Transverse colon (tissue), 4 donors: ENCODE measurements at regions not wholly inside any gene's neighbourhood (a gene's known extent, or its start where the extent isn't known, plus 50 kb on each side); places are given as distances from the start of the nearest gene placed in this dataset.

ENCODE experiments used
- POLR2A ChIP-seq: fragments of 450-650 bp; IDR thresholded peaks from one replicate; pipeline ENCODE4 v1.6.1; 2016; ENCODE audit warnings: antibody characterized with exemption, mild to moderate bottlenecking, moderate library complexity
- POLR2AphosphoS5 ChIP-seq, 3 donors: sonication (generic); formaldehyde crosslinking; IDR thresholded peaks; one replicate each; pipeline ENCODE4 v1.6.1; 2016; ENCODE audit warnings: antibody characterized with exemption in 3 of 3
- TF ChIP-seq, protein P1 (sequence below), 5 experiments: fragments of 200-600 bp in 3 of 5; fragments of 450-650 bp in 2 of 5; sonication (generic) in 3 of 5; IDR thresholded peaks; 1 replicate in 2 of 5; 2 replicates in 3 of 5; pipeline ENCODE4 v1.5.1; 2016 to 2017; ENCODE audit warnings: antibody characterized with exemption in 5 of 5, inconsistent platforms in 3 of 5, mild to moderate bottlenecking in 2 of 5, moderate library complexity in 1 of 5

GRCh38 chr2:128690869-128691268 lies 372.2 kb upstream of the HS6ST1 start:
- no peak for TF ChIP-seq POLR2A
- TF ChIP-seq POLR2AphosphoS5 (IDR thresholded peaks at IDR 0.05), result no peak
- TF ChIP-seq, protein P1, sequence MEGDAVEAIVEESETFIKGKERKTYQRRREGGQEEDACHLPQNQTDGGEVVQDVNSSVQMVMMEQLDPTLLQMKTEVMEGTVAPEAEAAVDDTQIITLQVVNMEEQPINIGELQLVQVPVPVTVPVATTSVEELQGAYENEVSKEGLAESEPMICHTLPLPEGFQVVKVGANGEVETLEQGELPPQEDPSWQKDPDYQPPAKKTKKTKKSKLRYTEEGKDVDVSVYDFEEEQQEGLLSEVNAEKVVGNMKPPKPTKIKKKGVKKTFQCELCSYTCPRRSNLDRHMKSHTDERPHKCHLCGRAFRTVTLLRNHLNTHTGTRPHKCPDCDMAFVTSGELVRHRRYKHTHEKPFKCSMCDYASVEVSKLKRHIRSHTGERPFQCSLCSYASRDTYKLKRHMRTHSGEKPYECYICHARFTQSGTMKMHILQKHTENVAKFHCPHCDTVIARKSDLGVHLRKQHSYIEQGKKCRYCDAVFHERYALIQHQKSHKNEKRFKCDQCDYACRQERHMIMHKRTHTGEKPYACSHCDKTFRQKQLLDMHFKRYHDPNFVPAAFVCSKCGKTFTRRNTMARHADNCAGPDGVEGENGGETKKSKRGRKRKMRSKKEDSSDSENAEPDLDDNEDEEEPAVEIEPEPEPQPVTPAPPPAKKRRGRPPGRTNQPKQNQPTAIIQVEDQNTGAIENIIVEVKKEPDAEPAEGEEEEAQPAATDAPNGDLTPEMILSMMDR (IDR thresholded peaks at IDR 0.05), result no peak
